ENCODE measurements at regions not wholly inside any gene's neighbourhood (a gene's known extent, or its start where the extent isn't known, plus 50 kb on each side); places are given as distances from the start of the nearest gene placed in this dataset.

GRCh38 chr1:81594206-81594605 lies 206.5 kb upstream of the ADGRL2 start:
- H3K36me3 Mint-ChIP-seq (ENCODE audit: low read depth): no peaks in the 10 kb centered on the region
- TF ChIP-seq, protein P1, sequence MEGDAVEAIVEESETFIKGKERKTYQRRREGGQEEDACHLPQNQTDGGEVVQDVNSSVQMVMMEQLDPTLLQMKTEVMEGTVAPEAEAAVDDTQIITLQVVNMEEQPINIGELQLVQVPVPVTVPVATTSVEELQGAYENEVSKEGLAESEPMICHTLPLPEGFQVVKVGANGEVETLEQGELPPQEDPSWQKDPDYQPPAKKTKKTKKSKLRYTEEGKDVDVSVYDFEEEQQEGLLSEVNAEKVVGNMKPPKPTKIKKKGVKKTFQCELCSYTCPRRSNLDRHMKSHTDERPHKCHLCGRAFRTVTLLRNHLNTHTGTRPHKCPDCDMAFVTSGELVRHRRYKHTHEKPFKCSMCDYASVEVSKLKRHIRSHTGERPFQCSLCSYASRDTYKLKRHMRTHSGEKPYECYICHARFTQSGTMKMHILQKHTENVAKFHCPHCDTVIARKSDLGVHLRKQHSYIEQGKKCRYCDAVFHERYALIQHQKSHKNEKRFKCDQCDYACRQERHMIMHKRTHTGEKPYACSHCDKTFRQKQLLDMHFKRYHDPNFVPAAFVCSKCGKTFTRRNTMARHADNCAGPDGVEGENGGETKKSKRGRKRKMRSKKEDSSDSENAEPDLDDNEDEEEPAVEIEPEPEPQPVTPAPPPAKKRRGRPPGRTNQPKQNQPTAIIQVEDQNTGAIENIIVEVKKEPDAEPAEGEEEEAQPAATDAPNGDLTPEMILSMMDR (IDR thresholded peaks at IDR 0.05): no peak
- ChIA-PET POLR2A (no interaction called here), CTCF (no interaction called here)
- no peaks in the 10 kb centered on the region for H3K9me3 Mint-ChIP-seq
- H3K27ac Mint-ChIP-seq: no peak overlapping the region
- intact Hi-C loops (cut with micrococcal nuclease): no loop called here
- no peaks in the 10 kb centered on the region for H3K4me1 Mint-ChIP-seq
- ATAC-seq (ENCODE audit: low read depth): no peak
- H3K27me3 Mint-ChIP-seq: no peaks in the 10 kb centered on the region
- no peak for DNase-seq
- no peak overlapping the region for H3K4me3 Mint-ChIP-seq

DNA sequence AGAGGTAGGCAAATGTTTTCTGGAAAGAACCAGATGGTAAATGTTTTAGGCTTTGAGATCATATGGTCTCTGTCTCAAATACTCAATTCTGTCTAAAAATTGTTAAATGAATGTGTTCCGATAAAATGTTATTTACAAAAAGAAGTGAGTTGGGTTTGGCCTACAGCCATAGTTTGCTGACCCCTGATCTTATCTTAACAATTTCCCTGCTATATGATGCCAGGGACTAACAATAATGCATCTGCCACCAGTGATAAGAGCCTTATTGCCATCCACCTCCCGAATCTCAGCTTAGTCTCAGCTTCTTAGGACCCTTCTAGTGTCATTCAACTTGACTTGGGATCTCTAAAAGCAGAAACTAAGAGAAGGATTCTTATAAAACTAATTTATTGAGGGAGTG lies 208.5 kb upstream of the ADGRL2 start:
- DNase-seq (no peak), ATAC-seq (ENCODE audit: low read depth) (no peak)
- Mint-ChIP-seq H3K4me3 (no peak overlapping the region), H3K36me3 (ENCODE audit: low read depth) (no peaks in the 10 kb centered on the region), H3K9me3 (no peaks in the 10 kb centered on the region), H3K27ac (no peak overlapping the region), H3K27me3 (no peaks in the 10 kb centered on the region), H3K4me1 (no peaks in the 10 kb centered on the region)
- ChIA-PET POLR2A (interaction anchor here (0.6 kb wide), 1 partner anchor 66 kb away, joined by 4 read pairs; no protein-coding TSS in a partner anchor), CTCF (no interaction called here)
- intact Hi-C loops (cut with micrococcal nuclease): no loop called here
- TF ChIP-seq, protein P1 (IDR thresholded peaks at IDR 0.05): no peak

GRCh38 chr1:81590171-81590570 lies 210.6 kb upstream of the ADGRL2 start:
- TF ChIP-seq, protein P1 (IDR thresholded peaks at IDR 0.05): no peak
- Mint-ChIP-seq H3K4me1 (no peaks in the 10 kb centered on the region), H3K36me3 (ENCODE audit: low read depth) (no peaks in the 10 kb centered on the region), H3K27me3 (no peaks in the 10 kb centered on the region), H3K9me3 (no peaks in the 10 kb centered on the region), H3K27ac (no peak overlapping the region), H3K4me3 (no peak overlapping the region)
- POLR2A ChIA-PET: no interaction called here
- DNase-seq (no peak), ATAC-seq (ENCODE audit: low read depth) (no peak)
- CTCF ChIA-PET: no interaction called here
- intact Hi-C loops (cut with micrococcal nuclease): no loop called here

DNA sequence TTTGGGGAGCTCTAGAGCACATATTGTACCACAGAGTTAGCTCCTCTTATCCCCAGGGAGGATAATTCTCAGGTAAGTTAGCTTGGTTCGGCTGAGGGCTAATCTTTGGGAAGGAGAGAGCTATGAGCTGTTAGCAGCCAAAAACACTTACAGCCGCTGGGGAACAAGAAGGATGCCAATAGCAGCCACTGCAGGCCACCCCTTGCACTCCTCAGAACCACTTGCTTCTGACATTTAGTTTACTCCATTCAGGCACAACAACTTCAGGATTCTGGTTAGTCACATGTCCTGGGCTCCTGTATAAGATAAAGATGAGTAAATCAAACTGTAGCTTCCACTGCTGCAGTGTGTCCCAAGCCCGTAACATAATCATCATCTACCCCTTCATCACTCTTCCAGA lies 212.6 kb upstream of the ADGRL2 start:
- POLR2A ChIA-PET: no interaction called here
- DNase-seq: no peak
- Mint-ChIP-seq H3K4me1 (no peaks in the 10 kb centered on the region), H3K27me3 (no peaks in the 10 kb centered on the region), H3K9me3 (no peaks in the 10 kb centered on the region), H3K27ac (no peak overlapping the region), H3K36me3 (ENCODE audit: low read depth) (no peaks in the 10 kb centered on the region), H3K4me3 (no peak overlapping the region)
- intact Hi-C loops (cut with micrococcal nuclease): no loop called here
- TF ChIP-seq, protein P1 (IDR thresholded peaks at IDR 0.05): no peak
- no peak for ATAC-seq (ENCODE audit: low read depth)
- CTCF ChIA-PET: no interaction called here

GRCh38 chr1:81587426-81587825 lies 213.3 kb upstream of the ADGRL2 start:
- Mint-ChIP-seq H3K27me3 (no peaks in the 10 kb centered on the region), H3K9me3 (no peaks in the 10 kb centered on the region), H3K36me3 (ENCODE audit: low read depth) (no peaks in the 10 kb centered on the region), H3K4me1 (no peaks in the 10 kb centered on the region), H3K27ac (no peak overlapping the region), H3K4me3 (no peak overlapping the region)
- DNase-seq (no peak), ATAC-seq (ENCODE audit: low read depth) (no peak)
- POLR2A ChIA-PET: no interaction called here
- CTCF ChIA-PET: no interaction called here
- intact Hi-C loops (cut with micrococcal nuclease): no loop called here
- TF ChIP-seq, protein P1 (IDR thresholded peaks at IDR 0.05): no peak
